OCI-LY7 (cell line): ENCODE measurements at regions not wholly inside any gene's neighbourhood (a gene's known extent, or its start where the extent isn't known, plus 50 kb on each side); places are given as distances from the start of the nearest gene placed in this dataset.

Source experiments
- CTCF ChIP-seq: fragments of 200-600 bp; sonication (generic); conservative IDR thresholded peaks from 2 replicates; pipeline ENCODE4 v1.5.1; 2014; ENCODE audit warnings: mild to moderate bottlenecking, antibody characterized with exemption, low read length, moderate library complexity, mixed read lengths
- EZH2phosphoT487 ChIP-seq: fragments of 200-600 bp; sonication (generic); IDR thresholded peaks from 2 replicates; pipeline ENCODE4 v1.6.1; 2018; ENCODE audit warnings: low read depth, borderline replicate concordance, mild to moderate bottlenecking, mixed run types, antibody characterized with exemption, low read length, moderate library complexity, mixed read lengths

GRCh38 chr6:25136854-25137253 lies 142.3 kb upstream of the CARMIL1 start:
- no peak for TF ChIP-seq CTCF
- no peak for TF ChIP-seq EZH2phosphoT487
